ENCODE measurements at regions not wholly inside any gene's neighbourhood (a gene's known extent, or its start where the extent isn't known, plus 50 kb on each side); places are given as distances from the start of the nearest gene placed in this dataset.
"Not testable (repeated sequence)": the region's sequence is repeated elsewhere in the genome, so short reads cannot be mapped to it uniquely, and the experiment has no call there.

DNA sequence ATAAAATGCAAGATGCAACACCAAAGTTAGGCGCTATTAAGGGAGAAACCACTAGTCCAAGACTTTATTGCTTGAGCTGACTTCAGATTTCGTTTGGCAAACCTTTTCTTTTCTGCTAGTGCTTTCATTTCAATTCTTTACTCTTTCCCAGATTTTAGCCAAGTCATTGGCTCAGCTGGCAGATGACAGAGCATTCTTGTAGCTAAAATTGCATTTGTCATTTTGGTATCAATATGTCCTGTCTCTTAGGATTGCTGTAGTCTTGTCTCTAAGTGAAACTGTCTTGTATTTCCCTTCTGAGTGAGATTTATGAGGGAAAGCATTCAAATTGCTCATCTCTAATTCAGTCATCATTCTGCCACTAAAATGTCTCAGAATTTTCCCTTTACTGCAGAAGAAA lies 335.1 kb downstream of the METTL4 start:
- DNase-seq (ENCODE audit: low spot score), result no peak

DNA sequence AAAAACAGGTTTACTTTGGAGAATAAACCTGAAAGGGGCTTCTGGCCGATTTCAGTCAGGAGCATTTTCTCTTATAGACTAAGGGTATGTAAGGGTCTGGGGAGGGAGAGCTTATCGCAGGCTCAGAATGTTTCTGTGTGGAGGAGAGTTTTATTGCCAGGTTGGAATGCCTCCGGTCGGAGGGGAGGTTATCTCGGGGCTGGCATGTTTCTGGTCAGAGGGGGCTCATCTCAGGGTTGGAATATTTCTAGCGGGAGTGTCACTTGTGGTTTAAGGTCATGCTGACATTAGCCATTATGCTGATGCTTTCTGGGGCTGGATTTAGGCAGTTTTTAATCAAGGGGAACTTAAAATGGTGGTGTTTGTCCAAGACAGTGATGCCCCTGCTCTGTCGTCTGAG lies 333.6 kb downstream of the METTL4 start:
- DNase-seq (ENCODE audit: low spot score), result no peak

DNA sequence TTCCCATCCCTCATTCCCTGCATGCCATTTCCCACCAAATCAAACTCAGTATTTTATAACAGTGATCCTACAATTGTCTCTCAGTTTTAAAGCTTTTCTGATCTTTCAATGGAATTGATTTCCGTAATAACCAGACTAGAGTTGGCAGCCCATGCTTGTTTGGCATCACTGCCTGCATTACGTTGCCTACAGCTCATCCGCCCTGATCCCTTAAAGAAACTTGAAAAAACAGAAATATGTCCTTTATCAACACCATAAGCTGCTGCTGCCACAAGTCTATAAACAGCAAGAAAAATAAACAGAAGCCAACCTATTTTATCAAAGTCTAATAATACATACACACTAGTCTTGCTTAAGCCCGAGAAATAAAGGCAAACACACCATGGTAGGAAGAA lies 331.0 kb downstream of the METTL4 start:
- DNase-seq (ENCODE audit: low spot score), result no peak

DNA sequence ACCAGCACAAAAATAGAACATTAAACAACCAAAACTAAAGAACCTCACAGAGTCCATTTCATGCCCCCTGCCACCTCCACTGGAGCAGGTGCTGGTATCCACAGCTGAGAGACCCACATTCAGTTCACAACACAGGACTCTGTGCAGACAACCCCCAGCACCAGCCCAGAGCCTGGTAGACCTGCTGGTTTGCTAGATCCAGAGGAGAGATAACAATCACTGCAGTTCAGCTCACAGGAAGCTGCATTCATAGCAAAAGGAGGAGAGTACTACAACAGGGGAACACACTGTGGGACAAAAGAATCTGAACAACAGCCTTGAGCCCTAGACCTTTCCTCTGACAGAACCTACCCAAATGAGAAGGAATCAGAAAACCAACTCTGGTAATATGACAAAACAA lies 326.7 kb downstream of the METTL4 start:
- no peak for DNase-seq (ENCODE audit: low spot score)

DNA sequence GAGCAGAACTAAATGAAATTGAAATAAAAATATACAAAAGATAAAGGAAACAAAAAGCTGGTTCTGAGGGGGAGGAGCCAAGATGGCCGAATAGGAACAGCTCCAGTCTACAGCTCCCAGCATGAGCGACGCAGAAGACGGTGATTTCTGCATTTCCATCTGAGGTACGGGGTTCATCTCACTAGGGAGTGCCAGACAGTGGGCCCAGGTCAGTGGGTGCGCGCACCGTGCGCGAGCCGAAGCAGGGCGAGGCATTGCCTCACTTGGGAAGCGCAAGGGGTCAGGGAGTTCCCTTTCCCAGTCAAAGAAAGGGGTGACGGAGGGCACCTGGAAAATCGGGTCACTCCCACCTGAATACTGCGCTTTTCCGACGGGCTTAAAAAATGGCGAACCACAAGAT lies 324.2 kb downstream of the METTL4 start:
- not testable (repeated sequence) for DNase-seq (ENCODE audit: low spot score)

GRCh38 chr18:2254977-2255376 lies 316.3 kb downstream of the METTL4 start:
- no peak for DNase-seq (ENCODE audit: low spot score)

DNA sequence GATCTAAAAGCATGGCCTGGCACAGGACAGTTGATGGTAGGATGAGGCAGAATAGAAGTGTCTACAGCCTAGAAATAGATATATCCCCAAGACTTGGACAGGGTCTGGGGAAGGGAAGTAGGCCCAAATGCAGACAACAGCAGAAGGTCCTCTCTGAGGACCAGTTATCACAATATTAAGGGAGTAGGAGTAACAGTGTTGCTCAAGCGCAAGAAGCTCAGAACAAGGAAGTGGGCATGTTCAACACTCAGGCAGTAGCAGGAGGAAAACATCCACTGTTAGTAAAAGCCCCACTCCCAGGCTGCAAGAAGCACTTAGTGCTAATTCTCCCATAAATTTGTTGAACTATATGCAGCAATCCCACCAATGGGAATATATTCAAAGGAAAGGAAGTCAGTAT lies 314.7 kb downstream of the METTL4 start:
- no peak for DNase-seq (ENCODE audit: low spot score)

- DNase-seq (ENCODE audit: low spot score), result no peak
These were observed 312.4 kb downstream of the METTL4 start for GRCh38 chr18:2258954-2259353.

DNA sequence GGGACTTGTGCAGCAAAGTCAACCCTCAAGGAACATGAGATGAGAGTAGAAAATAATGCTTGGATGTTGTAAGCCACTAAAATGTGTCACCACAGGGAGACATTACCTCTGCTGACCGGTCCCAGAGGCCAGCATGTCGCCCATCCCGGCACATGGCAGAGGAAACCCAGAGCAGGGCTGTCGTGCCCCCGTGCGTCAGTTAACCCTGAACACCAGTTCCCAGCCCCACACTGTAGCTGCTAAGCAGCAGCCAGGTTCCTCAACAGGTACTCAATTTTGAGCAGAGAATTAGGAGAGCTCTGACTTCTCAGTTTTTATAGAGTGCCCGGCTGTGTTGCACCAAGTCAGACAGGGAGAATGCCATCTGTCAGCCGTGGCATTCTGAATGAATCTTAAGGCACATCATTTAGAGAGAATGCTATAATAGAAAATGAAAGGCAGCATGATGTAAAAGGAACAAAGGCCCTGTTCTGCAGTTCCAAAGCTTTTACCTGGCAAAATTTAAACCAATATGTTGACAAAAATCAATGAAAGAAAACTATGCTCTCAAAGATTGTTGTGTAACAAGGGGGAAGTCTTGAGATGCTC lies 307.9 kb downstream of the METTL4 start:
- no peak for DNase-seq (ENCODE audit: low spot score)

DNA sequence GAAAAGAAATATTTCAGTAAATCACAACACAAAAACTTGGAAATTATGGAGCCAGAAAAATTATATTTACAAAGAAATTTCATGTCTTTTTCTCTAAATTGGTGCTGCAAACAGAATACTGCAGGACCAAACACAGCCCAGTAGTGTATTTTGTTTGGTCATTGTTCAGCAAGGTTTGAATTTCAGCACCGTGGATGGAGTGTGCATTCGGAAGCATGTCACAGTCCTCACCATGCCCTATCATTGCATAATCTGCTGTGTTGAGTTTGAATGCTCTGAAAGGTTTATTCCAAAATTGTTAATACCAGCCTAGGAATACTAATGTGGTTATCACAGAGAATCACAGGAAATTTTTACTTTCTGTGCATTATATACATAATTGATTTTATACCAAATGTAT lies 296.7 kb downstream of the METTL4 start:
- DNase-seq (ENCODE audit: low spot score), result no peak

GRCh38 chr18:2281086-2281485 lies 290.2 kb downstream of the METTL4 start:
- DNase-seq (ENCODE audit: low spot score), result no peak

DNA sequence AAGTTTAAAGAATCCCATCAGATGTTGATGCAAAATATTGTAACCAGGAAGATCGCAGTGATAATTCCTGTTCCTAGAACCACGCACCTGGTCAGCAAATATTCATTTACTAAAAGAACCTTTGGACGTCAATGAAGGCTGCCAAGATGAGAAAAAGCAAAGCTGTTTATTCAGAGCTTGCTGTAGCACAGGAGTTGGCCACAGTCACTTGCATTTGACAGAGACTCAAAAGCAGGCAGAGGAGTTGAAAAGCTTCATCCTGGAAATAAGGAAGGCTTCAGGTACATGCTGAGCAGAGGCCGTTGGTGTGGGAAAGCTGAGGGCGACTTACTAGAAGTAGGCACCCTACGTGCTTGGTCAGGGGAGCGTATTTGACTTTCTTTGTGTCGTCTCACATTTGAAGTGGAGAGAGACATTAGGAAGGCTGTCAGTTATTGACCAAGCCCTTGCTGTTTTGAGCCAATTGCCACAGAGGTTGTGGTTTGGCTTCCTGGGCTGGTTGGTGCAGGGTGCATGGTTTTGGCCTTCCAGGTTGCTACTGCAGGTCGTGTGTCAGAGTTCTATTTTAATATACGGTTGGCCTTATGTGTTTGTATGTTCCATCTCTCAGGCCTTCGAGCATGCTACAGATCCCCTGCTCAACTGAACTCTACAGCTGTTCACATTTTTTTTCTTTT lies 289.6 kb downstream of the METTL4 start:
- no peak for DNase-seq (ENCODE audit: low spot score)

DNA sequence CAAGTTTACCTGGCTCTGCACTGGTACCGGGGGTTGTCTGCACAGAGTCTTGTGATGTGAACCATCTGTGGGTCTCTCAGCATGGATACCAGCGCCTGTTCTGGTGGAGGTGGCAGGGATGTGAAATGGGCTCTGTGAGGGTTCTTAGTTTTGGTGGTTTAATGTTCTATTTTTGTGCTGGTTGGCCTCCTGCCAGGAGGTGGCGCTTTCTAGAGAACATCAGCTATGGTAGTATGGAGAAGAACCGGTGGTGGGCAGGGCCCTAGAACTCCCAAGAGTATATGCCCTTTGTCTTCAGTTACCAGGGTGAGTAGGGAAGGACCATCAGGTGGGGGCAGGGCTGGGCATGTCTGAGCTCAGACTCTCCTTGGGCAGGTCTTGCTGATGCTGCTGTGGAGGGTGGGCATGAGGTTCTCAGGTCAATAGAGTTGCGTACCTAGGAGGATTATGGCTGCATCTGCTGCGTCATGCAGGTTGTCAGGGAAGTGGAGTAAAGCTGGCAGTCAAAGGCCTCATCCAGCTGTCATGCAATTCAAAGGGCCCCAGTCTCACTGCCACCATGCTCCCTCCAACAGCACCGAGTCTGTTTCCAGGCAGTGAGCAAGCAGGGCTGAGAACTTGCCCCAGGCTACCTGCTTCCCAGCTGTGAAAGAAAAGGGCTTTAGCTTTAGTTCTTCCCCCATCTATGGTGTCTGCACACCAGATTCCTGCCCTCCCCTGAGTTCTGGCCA lies 278.0 kb downstream of the METTL4 start:
- DNase-seq (ENCODE audit: low spot score), result no peak

DNA sequence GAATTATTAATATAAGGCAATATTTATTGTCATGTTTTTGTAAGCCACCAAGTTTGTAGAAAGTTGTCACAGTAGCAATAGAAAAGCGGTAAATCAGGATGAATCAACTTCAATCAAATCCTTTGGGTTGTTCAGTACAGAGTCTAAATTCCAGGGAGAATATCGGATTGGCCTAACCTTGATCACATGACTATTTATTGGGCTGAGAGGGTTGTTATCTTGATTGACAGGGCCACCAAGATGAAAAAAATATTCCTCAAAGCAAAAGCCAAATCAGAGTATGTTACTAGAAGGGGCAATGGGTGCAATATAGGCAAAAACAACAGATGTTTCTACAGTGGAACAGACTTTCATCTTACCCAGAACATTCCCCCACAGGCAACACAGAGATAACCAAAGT lies 270.0 kb downstream of the METTL4 start:
- no peak for DNase-seq (ENCODE audit: low spot score)

GRCh38 chr18:2302012-2302411 lies 269.3 kb downstream of the METTL4 start:
- no peak for DNase-seq (ENCODE audit: low spot score)

GRCh38 chr18:2302628-2303516 lies 268.4 kb downstream of the METTL4 start:
- DNase-seq (ENCODE audit: low spot score), result no peak

- no peak for DNase-seq (ENCODE audit: low spot score)
These were observed 267.6 kb downstream of the METTL4 start for GRCh38 chr18:2303517-2304238.

- no peak for DNase-seq (ENCODE audit: low spot score)
These were observed 266.7 kb downstream of the METTL4 start for GRCh38 chr18:2304378-2305175.

DNA sequence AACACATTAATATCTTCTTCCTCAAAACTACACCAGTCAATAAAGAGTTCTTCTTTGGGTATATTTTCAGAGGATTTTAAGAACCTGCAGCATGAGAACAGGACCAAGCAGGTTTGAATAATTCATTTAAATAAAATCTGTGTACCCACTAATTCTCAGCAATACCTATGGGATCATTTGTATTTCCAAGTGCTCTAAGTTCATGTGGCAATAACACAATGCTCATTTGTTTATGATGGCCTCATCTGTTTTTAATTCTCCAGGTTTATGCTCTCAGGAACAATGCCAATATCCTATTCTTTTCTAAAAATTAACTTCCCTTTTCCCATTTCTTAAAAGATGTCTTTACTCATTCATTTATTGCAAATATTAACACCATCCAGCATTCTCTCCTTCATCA lies 264.7 kb downstream of the METTL4 start:
- no peak for DNase-seq (ENCODE audit: low spot score)

- no peak for DNase-seq (ENCODE audit: low spot score)
These were observed 260.4 kb downstream of the METTL4 start for GRCh38 chr18:2310886-2311285.

- DNase-seq (ENCODE audit: low spot score), result no peak
These were observed 258.9 kb downstream of the METTL4 start for GRCh38 chr18:2312440-2312839.
